ENCODE measurements at regions not wholly inside any gene's neighbourhood (a gene's known extent, or its start where the extent isn't known, plus 50 kb on each side); places are given as distances from the start of the nearest gene placed in this dataset.

DNA sequence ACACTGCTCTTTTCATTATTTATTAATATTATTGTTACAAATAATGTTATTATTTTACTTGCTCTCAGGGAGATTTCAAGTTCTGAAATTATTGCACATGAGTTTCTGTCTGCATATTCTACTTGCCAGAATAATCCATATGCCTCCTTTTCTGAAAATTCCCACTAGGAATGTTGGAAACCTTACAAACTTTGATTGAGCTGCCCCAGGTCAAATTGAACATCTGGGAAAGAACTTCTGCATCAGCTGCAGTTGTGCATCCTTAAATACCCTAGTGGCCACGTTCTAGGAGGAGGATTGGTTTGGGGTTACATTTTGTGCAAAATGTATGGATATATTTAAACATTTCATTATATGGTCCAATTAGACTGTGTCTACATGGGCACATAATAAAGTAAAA lies 1302.7 kb upstream of the PIK3C3 start:
- CTCF ChIA-PET: no interaction called here
- DNase-seq (ENCODE audit: extremely low spot score): no peak
- POLR2A ChIA-PET: no interaction called here
- TF ChIP-seq TARDBP (IDR thresholded peaks at IDR 0.05) (no peak), CTBP1 (IDR thresholded peaks at IDR 0.05; ENCODE audit: borderline replicate concordance) (no peak), FOXM1 (IDR thresholded peaks at IDR 0.05; ENCODE audit: borderline replicate concordance) (no peak), LEF1 (IDR thresholded peaks at IDR 0.05; ENCODE audit: borderline replicate concordance) (no peak), ELF4 (IDR thresholded peaks at IDR 0.05) (no peak), ARNT (IDR thresholded peaks at IDR 0.05) (no peak), L3MBTL2 (conservative IDR thresholded peaks at IDR 0.05) (no peak), HDGF (IDR thresholded peaks at IDR 0.05; ENCODE audit: borderline replicate concordance) (no peak)

DNA sequence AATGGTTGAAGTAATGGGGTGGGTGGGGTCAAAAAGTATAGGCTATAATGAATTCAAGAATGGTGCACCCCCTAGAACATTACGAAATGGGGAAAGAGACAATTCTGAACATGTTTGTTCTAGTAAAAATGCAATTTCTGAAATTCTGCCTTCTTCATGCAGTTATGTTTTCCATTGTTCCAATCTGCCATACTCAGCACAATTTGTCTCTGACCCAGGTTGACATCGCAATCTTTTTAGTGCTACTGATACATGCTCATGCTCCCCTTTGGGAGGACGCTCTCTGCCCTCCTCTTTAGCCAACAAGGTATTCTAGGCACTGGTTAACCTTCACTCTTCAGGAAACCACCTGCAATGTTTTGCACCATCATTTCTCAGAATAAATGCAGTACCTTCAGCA lies 1303.9 kb upstream of the PIK3C3 start:
- TF ChIP-seq BHLHE40 (IDR thresholded peaks at IDR 0.05; ENCODE audit: borderline replicate concordance): no peak
- TF ChIP-seq SUZ12 (IDR thresholded peaks at IDR 0.05): no peak
- no peak for TF ChIP-seq SP1 (IDR thresholded peaks at IDR 0.05)
- no peak for TF ChIP-seq HDGF (IDR thresholded peaks at IDR 0.05; ENCODE audit: borderline replicate concordance)
- no peak for TF ChIP-seq FOXM1 (IDR thresholded peaks at IDR 0.05; ENCODE audit: borderline replicate concordance)
- DNase-seq (ENCODE audit: extremely low spot score): no peak
- ChIA-PET POLR2A (no interaction called here), CTCF (no interaction called here)

DNA sequence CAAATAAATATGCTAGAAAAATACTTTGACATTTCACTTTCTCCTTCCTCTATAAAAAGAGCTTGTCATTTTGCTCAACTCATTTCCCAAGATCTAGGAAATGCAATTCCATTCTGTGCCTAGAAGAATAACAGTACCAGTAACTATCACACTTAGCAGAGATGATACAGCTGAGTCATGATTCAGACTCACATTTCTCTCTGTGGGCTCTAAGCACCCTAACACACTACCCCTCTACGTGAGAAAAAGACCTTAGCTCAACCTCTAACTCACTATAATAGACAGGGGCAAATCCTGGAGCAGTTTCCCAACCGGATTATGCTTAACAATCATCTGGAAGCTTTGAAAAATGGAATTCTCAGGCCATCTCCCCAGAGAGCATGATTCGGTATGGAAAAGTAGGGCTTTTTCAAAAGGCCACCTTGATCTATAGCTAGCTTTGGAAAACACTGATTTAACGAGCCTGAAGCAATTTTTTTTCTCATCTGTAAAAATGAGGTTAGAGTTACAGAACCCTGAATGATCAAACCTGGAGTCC lies 1312.3 kb upstream of the PIK3C3 start:
- TF ChIP-seq L3MBTL2 (conservative IDR thresholded peaks at IDR 0.05) (no peak), FOXM1 (IDR thresholded peaks at IDR 0.05; ENCODE audit: borderline replicate concordance) (no peak), ARNT (IDR thresholded peaks at IDR 0.05) (no peak), CTBP1 (IDR thresholded peaks at IDR 0.05; ENCODE audit: borderline replicate concordance) (no peak), TARDBP (IDR thresholded peaks at IDR 0.05) (no peak), SUZ12 (IDR thresholded peaks at IDR 0.05) (no peak), BHLHE40 (IDR thresholded peaks at IDR 0.05; ENCODE audit: borderline replicate concordance) (no peak), ZNF384 (IDR thresholded peaks at IDR 0.05) (no peak), LEF1 (IDR thresholded peaks at IDR 0.05; ENCODE audit: borderline replicate concordance) (no peak), SP1 (IDR thresholded peaks at IDR 0.05) (no peak), ELF4 (IDR thresholded peaks at IDR 0.05) (no peak), FOXA1 (IDR thresholded peaks at IDR 0.05) (no peak), HDGF (IDR thresholded peaks at IDR 0.05; ENCODE audit: borderline replicate concordance) (no peak), NFRKB (IDR thresholded peaks at IDR 0.05) (no peak), FOXK2 (IDR thresholded peaks at IDR 0.05) (no peak)
- TF ChIP-seq, protein P1, sequence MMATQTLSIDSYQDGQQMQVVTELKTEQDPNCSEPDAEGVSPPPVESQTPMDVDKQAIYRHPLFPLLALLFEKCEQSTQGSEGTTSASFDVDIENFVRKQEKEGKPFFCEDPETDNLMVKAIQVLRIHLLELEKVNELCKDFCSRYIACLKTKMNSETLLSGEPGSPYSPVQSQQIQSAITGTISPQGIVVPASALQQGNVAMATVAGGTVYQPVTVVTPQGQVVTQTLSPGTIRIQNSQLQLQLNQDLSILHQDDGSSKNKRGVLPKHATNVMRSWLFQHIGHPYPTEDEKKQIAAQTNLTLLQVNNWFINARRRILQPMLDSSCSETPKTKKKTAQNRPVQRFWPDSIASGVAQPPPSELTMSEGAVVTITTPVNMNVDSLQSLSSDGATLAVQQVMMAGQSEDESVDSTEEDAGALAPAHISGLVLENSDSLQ (IDR thresholded peaks at IDR 0.05): no peak
- ChIA-PET CTCF (interaction anchor here (0.7 kb wide), 2 partner anchors 19 to 113 kb away, joined by 3 read pairs; no protein-coding TSS in a partner anchor), POLR2A (interaction anchor here (0.9 kb wide), 1 partner anchor 14 kb away, joined by 3 read pairs; no protein-coding TSS in a partner anchor)
- DNase-seq (ENCODE audit: extremely low spot score): no peak

DNA sequence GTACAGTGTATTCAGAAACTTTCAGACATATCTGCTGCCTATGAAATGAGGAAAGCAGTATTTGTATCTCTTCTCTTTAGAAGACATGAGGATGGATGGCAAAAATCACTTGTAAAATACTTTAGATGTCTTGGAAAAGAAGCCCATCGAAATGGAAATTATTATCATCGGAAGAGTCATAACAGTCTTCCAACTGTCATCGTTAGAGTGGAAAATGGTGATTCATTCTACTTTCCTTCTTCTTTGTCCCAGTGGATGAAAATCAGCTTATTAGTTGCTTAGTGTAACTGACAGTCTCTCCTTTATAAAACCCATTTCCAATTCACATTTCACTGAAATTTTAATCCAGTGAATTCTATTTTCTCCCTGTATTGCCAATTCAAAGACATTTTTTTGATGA lies 1323.7 kb upstream of the PIK3C3 start:
- no peak for DNase-seq (ENCODE audit: extremely low spot score)
- ChIA-PET POLR2A (no interaction called here), CTCF (no interaction called here)
- TF ChIP-seq ARNT (IDR thresholded peaks at IDR 0.05) (no peak), HDGF (IDR thresholded peaks at IDR 0.05; ENCODE audit: borderline replicate concordance) (no peak), SP1 (IDR thresholded peaks at IDR 0.05) (no peak), ZNF384 (IDR thresholded peaks at IDR 0.05) (no peak), NFRKB (IDR thresholded peaks at IDR 0.05) (no peak), LEF1 (IDR thresholded peaks at IDR 0.05; ENCODE audit: borderline replicate concordance) (no peak), FOXK2 (IDR thresholded peaks at IDR 0.05) (no peak), CTBP1 (IDR thresholded peaks at IDR 0.05; ENCODE audit: borderline replicate concordance) (no peak), FOXM1 (IDR thresholded peaks at IDR 0.05; ENCODE audit: borderline replicate concordance) (no peak), FOXA1 (IDR thresholded peaks at IDR 0.05) (no peak), L3MBTL2 (conservative IDR thresholded peaks at IDR 0.05) (no peak), BHLHE40 (IDR thresholded peaks at IDR 0.05; ENCODE audit: borderline replicate concordance) (no peak), ELF4 (IDR thresholded peaks at IDR 0.05) (no peak), SUZ12 (IDR thresholded peaks at IDR 0.05) (no peak), TARDBP (IDR thresholded peaks at IDR 0.05) (no peak)
- TF ChIP-seq, protein P1 (IDR thresholded peaks at IDR 0.05): no peak

DNA sequence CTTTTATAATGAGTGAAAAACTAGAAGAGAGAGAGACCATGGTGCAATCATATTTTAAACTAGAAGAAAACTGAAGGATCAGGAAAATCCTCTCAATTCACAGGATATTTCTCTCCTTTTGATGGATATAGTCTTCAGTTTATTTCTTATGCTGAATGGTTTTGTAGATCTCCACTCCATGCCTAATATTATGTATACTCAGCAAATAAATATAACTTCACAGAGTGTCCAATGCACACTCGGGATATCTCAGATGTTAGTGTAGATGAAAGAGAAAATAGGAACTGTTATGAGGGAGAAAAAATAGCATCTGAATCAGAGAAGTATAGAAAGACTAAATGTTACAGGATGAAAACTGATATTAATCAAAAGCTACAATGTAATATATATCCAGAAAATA lies 1324.5 kb upstream of the PIK3C3 start:
- DNase-seq (ENCODE audit: extremely low spot score): no peak
- ChIA-PET POLR2A (no interaction called here), CTCF (no interaction called here)
- TF ChIP-seq BHLHE40 (IDR thresholded peaks at IDR 0.05; ENCODE audit: borderline replicate concordance): no peak
- TF ChIP-seq ZNF384 (IDR thresholded peaks at IDR 0.05): no peak
- TF ChIP-seq SUZ12 (IDR thresholded peaks at IDR 0.05): no peak
- TF ChIP-seq ARNT (IDR thresholded peaks at IDR 0.05): no peak
- no peak for TF ChIP-seq FOXA1 (IDR thresholded peaks at IDR 0.05)
- no peak for TF ChIP-seq L3MBTL2 (conservative IDR thresholded peaks at IDR 0.05)
- TF ChIP-seq, protein P1 (IDR thresholded peaks at IDR 0.05): no peak
- TF ChIP-seq LEF1 (IDR thresholded peaks at IDR 0.05; ENCODE audit: borderline replicate concordance): no peak
- TF ChIP-seq FOXK2 (IDR thresholded peaks at IDR 0.05): no peak
- TF ChIP-seq CTBP1 (IDR thresholded peaks at IDR 0.05; ENCODE audit: borderline replicate concordance): no peak
- no peak for TF ChIP-seq HDGF (IDR thresholded peaks at IDR 0.05; ENCODE audit: borderline replicate concordance)
- no peak for TF ChIP-seq TARDBP (IDR thresholded peaks at IDR 0.05)
- no peak for TF ChIP-seq FOXM1 (IDR thresholded peaks at IDR 0.05; ENCODE audit: borderline replicate concordance)
- TF ChIP-seq SP1 (IDR thresholded peaks at IDR 0.05): no peak
- no peak for TF ChIP-seq ELF4 (IDR thresholded peaks at IDR 0.05)
- TF ChIP-seq NFRKB (IDR thresholded peaks at IDR 0.05): no peak

DNA sequence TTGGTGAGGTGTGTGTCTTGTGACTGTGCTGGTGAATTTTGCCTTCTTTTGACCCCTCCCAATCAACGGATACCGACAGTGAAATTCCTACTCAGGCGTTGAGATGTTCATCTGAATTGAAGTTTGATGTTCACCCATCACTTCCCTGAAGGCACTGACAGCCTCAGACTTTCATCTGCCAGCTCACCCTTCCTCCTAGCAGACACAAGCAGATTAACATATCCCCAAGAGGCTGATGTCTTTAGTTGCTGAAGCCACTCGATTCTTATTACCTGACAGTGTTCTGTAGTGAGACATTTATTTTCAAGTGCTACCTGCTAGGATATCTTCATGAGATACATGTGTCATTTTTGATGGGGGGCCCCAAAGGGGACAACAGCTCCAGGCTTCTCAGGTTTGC lies 1330.1 kb upstream of the PIK3C3 start:
- ChIA-PET CTCF (interaction anchor here (0.6 kb wide), 1 partner anchor 117 kb away, joined by 3 read pairs; no protein-coding TSS in a partner anchor), POLR2A (no interaction called here)
- DNase-seq (ENCODE audit: extremely low spot score): no peak
- TF ChIP-seq LEF1 (IDR thresholded peaks at IDR 0.05; ENCODE audit: borderline replicate concordance): no peak
- TF ChIP-seq FOXA1 (IDR thresholded peaks at IDR 0.05): no peak
- no peak for TF ChIP-seq BHLHE40 (IDR thresholded peaks at IDR 0.05; ENCODE audit: borderline replicate concordance)
- no peak for TF ChIP-seq NFRKB (IDR thresholded peaks at IDR 0.05)
- TF ChIP-seq, protein P1 (IDR thresholded peaks at IDR 0.05): no peak
- no peak for TF ChIP-seq FOXM1 (IDR thresholded peaks at IDR 0.05; ENCODE audit: borderline replicate concordance)
- no peak for TF ChIP-seq TARDBP (IDR thresholded peaks at IDR 0.05)
- TF ChIP-seq HDGF (IDR thresholded peaks at IDR 0.05; ENCODE audit: borderline replicate concordance): no peak
- TF ChIP-seq CTBP1 (IDR thresholded peaks at IDR 0.05; ENCODE audit: borderline replicate concordance): no peak
- TF ChIP-seq ELF4 (IDR thresholded peaks at IDR 0.05): no peak
- no peak for TF ChIP-seq SP1 (IDR thresholded peaks at IDR 0.05)
- TF ChIP-seq ZNF384 (IDR thresholded peaks at IDR 0.05): no peak
- no peak for TF ChIP-seq FOXK2 (IDR thresholded peaks at IDR 0.05)
- TF ChIP-seq L3MBTL2 (conservative IDR thresholded peaks at IDR 0.05): no peak
- no peak for TF ChIP-seq SUZ12 (IDR thresholded peaks at IDR 0.05)
- no peak for TF ChIP-seq ARNT (IDR thresholded peaks at IDR 0.05)

All from HEK293T (cell line).